ENCODE measurements at regions not wholly inside any gene's neighbourhood (a gene's known extent, or its start where the extent isn't known, plus 50 kb on each side); places are given as distances from the start of the nearest gene placed in this dataset.

GRCh38 chr16:59887856-59888255, 1153.7 kb upstream of the GOT2 start:
- DNase-seq, result no peak

GRCh38 chr16:59886021-59886420, 1151.9 kb upstream of the GOT2 start:
- Histone ChIP-seq H3K4me2 (no peak overlapping the region), H3F3A (replicated peaks; ENCODE audit: insufficient read depth) (no peaks in the 10 kb centered on the region), H3K27ac (ENCODE audit: low read depth in 2 of 2, low read length in 1 of 2) (no peak overlapping the region), H2AFZ (ENCODE audit: low read depth) (no peak overlapping the region), H3K36me3 (replicated peaks in 1 of 2; ENCODE audit: control insufficient read depth in 1 of 2, insufficient read depth in 2 of 2, low read length in 1 of 2) (no peaks in the 10 kb centered on the region), H3K4me3 (ENCODE audit: low read depth in 2 of 2, low read length in 1 of 2) (no peak overlapping the region), H4K20me1 (ENCODE audit: insufficient read depth) (no peaks in the 10 kb centered on the region), H3K9me2 (no peaks in the 10 kb centered on the region), H3K9ac (no peak overlapping the region), H3K4me1 (ENCODE audit: control insufficient read depth in 1 of 2, insufficient read depth in 2 of 2, low read depth in 1 of 2, low read length in 1 of 2) (no peaks in the 10 kb centered on the region), H3K9me3 (no peaks in the 10 kb centered on the region), H3K79me2 (ENCODE audit: insufficient read depth) (no peaks in the 10 kb centered on the region), H3K27me3 (ENCODE audit: insufficient read depth) (no peaks in the 10 kb centered on the region)
- WGBS (ENCODE audit: low lambda C conversion rate), result 2% methylated on average over 2 of the region's 2 CpGs
- no peak for DNase-seq
- ChIA-PET POLR2A (no interaction called here), CTCF (no interaction called here)
- TF ChIP-seq REST (IDR thresholded peaks at IDR 0.05; ENCODE audit: low read depth, low read length), result no peak
- TF ChIP-seq TAF1 (IDR thresholded peaks at IDR 0.05; ENCODE audit: borderline replicate concordance, low read depth, low read length), result no peak
- TF ChIP-seq FOXM1 (IDR thresholded peaks at IDR 0.05; ENCODE audit: low read depth), result no peak
- no peak for TF ChIP-seq FOSL2 (IDR thresholded peaks at IDR 0.05; ENCODE audit: borderline replicate concordance, low read depth)
- TF ChIP-seq RAD21 (IDR thresholded peaks at IDR 0.05; ENCODE audit: low read length), result no peak
- TF ChIP-seq YY1 (IDR thresholded peaks at IDR 0.05; ENCODE audit: low read depth), result no peak
- TF ChIP-seq MXI1 (IDR thresholded peaks at IDR 0.05; ENCODE audit: low read depth, low read length), result no peak
- TF ChIP-seq SMC3 (IDR thresholded peaks at IDR 0.05; ENCODE audit: low read depth, low read length), result no peak
- no peak for TF ChIP-seq IRF3 (IDR thresholded peaks at IDR 0.05; ENCODE audit: low read depth, low read length)
- TF ChIP-seq CTCF (IDR thresholded peaks at IDR 0.05), result no peak
- no peak for TF ChIP-seq RXRA (IDR thresholded peaks at IDR 0.05; ENCODE audit: borderline replicate concordance, low read depth)
- no peak for TF ChIP-seq FOXJ3 (CRISPR knock-in tag; IDR thresholded peaks at IDR 0.05)
- TF ChIP-seq TCF12 (IDR thresholded peaks at IDR 0.05), result no peak

More at GRCh38 chr16:59887856-59888255, 1153.7 kb upstream of the GOT2 start:
- Histone ChIP-seq H2AFZ (ENCODE audit: low read depth) (no peak overlapping the region), H3K9me3 (no peaks in the 10 kb centered on the region), H3K9me2 (no peaks in the 10 kb centered on the region), H3F3A (replicated peaks; ENCODE audit: insufficient read depth) (no peaks in the 10 kb centered on the region), H3K27me3 (ENCODE audit: insufficient read depth) (no peaks in the 10 kb centered on the region), H3K4me3 (ENCODE audit: low read depth in 2 of 2, low read length in 1 of 2) (no peak overlapping the region), H4K20me1 (ENCODE audit: insufficient read depth) (no peaks in the 10 kb centered on the region), H3K79me2 (ENCODE audit: insufficient read depth) (no peaks in the 10 kb centered on the region), H3K9ac (no peak overlapping the region), H3K36me3 (replicated peaks in 1 of 2; ENCODE audit: control insufficient read depth in 1 of 2, insufficient read depth in 2 of 2, low read length in 1 of 2) (no peaks in the 10 kb centered on the region), H3K4me2 (no peak overlapping the region), H3K4me1 (ENCODE audit: control insufficient read depth in 1 of 2, insufficient read depth in 2 of 2, low read depth in 1 of 2, low read length in 1 of 2) (no peaks in the 10 kb centered on the region), H3K27ac (ENCODE audit: low read depth in 2 of 2, low read length in 1 of 2) (no peak overlapping the region)
- no peak for TF ChIP-seq TAF1 (IDR thresholded peaks at IDR 0.05; ENCODE audit: borderline replicate concordance, low read depth, low read length)
- TF ChIP-seq SIN3A (IDR thresholded peaks at IDR 0.05; ENCODE audit: borderline replicate concordance, low read depth, low read length), result no peak
- no peak for TF ChIP-seq MXI1 (IDR thresholded peaks at IDR 0.05; ENCODE audit: low read depth, low read length)
- no peak for TF ChIP-seq MEF2A (IDR thresholded peaks at IDR 0.05; ENCODE audit: borderline replicate concordance, low read depth)
- no peak for TF ChIP-seq POLR2AphosphoS5 (IDR thresholded peaks at IDR 0.05; ENCODE audit: low read depth, low read length)
- no peak for TF ChIP-seq FOXJ3 (CRISPR knock-in tag; IDR thresholded peaks at IDR 0.05)
- no peak for TF ChIP-seq IRF3 (IDR thresholded peaks at IDR 0.05; ENCODE audit: low read depth, low read length)
- TF ChIP-seq PBX3 (IDR thresholded peaks at IDR 0.05), result no peak
- WGBS (ENCODE audit: low lambda C conversion rate), result 11% methylated on average over 2 of the region's 2 CpGs
- POLR2A ChIA-PET, result no interaction called here
- CTCF ChIA-PET, result no interaction called here

All from SK-N-SH (cell line).